HepG2 (cell line): ENCODE measurements at regions not wholly inside any gene's neighbourhood (a gene's known extent, or its start where the extent isn't known, plus 50 kb on each side); places are given as distances from the start of the nearest gene placed in this dataset.

ENCODE experiments used
- ATAC-seq: fragments of 200-7000 bp; cut with Tn5 transposase; 3 replicates; pipeline ENCODE4 v1.9.1; 2020; ENCODE audit warnings: mild to moderate bottlenecking, moderate library complexity
- BruUV-seq: library from RNA; stranded (reverse); fragments of 400-500 nt; replicated peaks from 2 replicates; lab custom pipeline; 2021; lab: Mats Ljungman, UMichigan
- CTCF ChIA-PET: fragments of 300-600 bp; formaldehyde crosslinking; extraction: SDS; loops from one replicate; lab custom pipeline; 2021; ENCODE audit warnings: low total read pairs, inconsistent platforms, low intra/inter-chr PET ratio; lab: Yijun Ruan, JAX
- POLR2A ChIA-PET: fragments of 350-600 bp; sonication (Branson Sonifier 250); formaldehyde crosslinking; loops from one replicate; lab custom pipeline; 2020; ENCODE audit warnings: antibody characterized with exemption, inconsistent platforms; lab: Yijun Ruan, JAX
- DNase-seq: peaks from one replicate; pipeline ENCODE4 v3.0.0-alpha.2; 2015; ENCODE audit warnings: low spot score
- FAIRE-seq: peaks from 3 replicates; lab custom pipeline; 2011; peaks lifted over from hg19 to GRCh38; lab: Jason Lieb, UNC
- H2AFZ ChIP-seq: one replicate; pipeline ENCODE4 v1.6.1; 2011; ENCODE audit warnings: low read length, inconsistent platforms
- H3K27ac ChIP-seq: fragments of 300-600 bp; 3 replicates; pipeline ENCODE4 v1.8.0; 2011; ENCODE audit warnings: mixed run types, mild to moderate bottlenecking, mixed read lengths, low read length, inconsistent platforms; ENCODE audit not compliant: insufficient read depth; ENCODE audit errors: extremely low read length
- H3K27me3 ChIP-seq, 2 experiments: fragments of 200-600 bp in 1 of 2; 2 replicates in 1 of 2; 3 replicates in 1 of 2; pipeline versions ENCODE4 v1.6.0 to v1.8.0; 2011; ENCODE audit warnings: low read length in 2 of 2, mild to moderate bottlenecking in 2 of 2, moderate library complexity in 2 of 2, inconsistent platforms in 1 of 2; ENCODE audit not compliant: insufficient read depth in 2 of 2, control insufficient read depth in 1 of 2
- H3K36me3 ChIP-seq, 2 experiments: fragments of 200-600 bp in 1 of 2; replicated peaks in 1 of 2; 2 replicates in 1 of 2; 3 replicates in 1 of 2; pipeline versions ENCODE4 v1.5.1 to v1.8.0; 2011; ENCODE audit warnings: low read length in 2 of 2, inconsistent platforms in 1 of 2; ENCODE audit not compliant: insufficient read depth in 2 of 2, control insufficient read depth in 1 of 2
- H3K4me1 ChIP-seq: 2 replicates; pipeline ENCODE4 v1.5.1; 2012; ENCODE audit warnings: low read length, inconsistent platforms; ENCODE audit not compliant: insufficient read depth
- H3K4me2 ChIP-seq: 2 replicates; pipeline ENCODE4 v1.6.0; 2011; ENCODE audit warnings: low read depth, low read length, inconsistent platforms
- H3K4me3 ChIP-seq, 3 experiments: fragments of 200-600 bp in 1 of 3; sonication (generic), shearing (Covaris generic) in 1 of 3; replicated peaks in 1 of 3; 2 replicates each; pipeline ENCODE4 v1.5.1; 2011 to 2016; ENCODE audit warnings: low read length in 3 of 3, inconsistent platforms in 2 of 3, low read depth in 2 of 3, mild to moderate bottlenecking in 2 of 3, control low read depth in 1 of 3, mixed read lengths in 1 of 3; ENCODE audit not compliant: insufficient read depth in 1 of 3
- H3K79me2 ChIP-seq: one replicate; pipeline ENCODE4 v1.6.1; 2011; ENCODE audit warnings: low read length, inconsistent platforms; ENCODE audit not compliant: insufficient read depth
- H3K9ac ChIP-seq: 2 replicates; pipeline ENCODE4 v1.6.0; 2011; ENCODE audit warnings: mild to moderate bottlenecking, low read depth, low read length, inconsistent platforms; ENCODE audit not compliant: insufficient read depth
- H3K9me3 ChIP-seq: 2 replicates; pipeline ENCODE4 v1.5.1; 2012; ENCODE audit warnings: mild to moderate bottlenecking, low read length
- H4K20me1 ChIP-seq: 2 replicates; pipeline ENCODE4 v1.6.0; 2011; ENCODE audit warnings: inconsistent platforms, mild to moderate bottlenecking, low read length, moderate library complexity; ENCODE audit not compliant: insufficient read depth
- BCL3 ChIP-seq: sonication (generic); formaldehyde crosslinking; IDR thresholded peaks from 2 replicates; pipeline ENCODE4 v1.5.1; 2020; ENCODE audit warnings: mild to moderate bottlenecking, missing genetic modification reagents, moderate library complexity
- FOXK1 ChIP-seq: sonication (generic); formaldehyde crosslinking; IDR thresholded peaks from 2 replicates; pipeline ENCODE4 v1.4.0; 2020; ENCODE audit warnings: low read depth, missing genetic modification reagents, borderline replicate concordance
- KDM1A ChIP-seq: IDR thresholded peaks from 2 replicates; pipeline ENCODE4 v1.6.1; 2016; ENCODE audit warnings: missing compliant biosample characterization
- NCOR1 ChIP-seq: fragments of 200-600 bp; sonication (generic); IDR thresholded peaks from 2 replicates; pipeline ENCODE4 v1.7.0; 2017; ENCODE audit warnings: antibody characterized with exemption, low read length, borderline replicate concordance
- RELA ChIP-seq: sonication (generic); formaldehyde crosslinking; IDR thresholded peaks from 2 replicates; pipeline ENCODE4 v1.4.0; 2020; ENCODE audit warnings: missing genetic modification reagents
- WGBS: methylation state at CpG from one replicate; pipeline ENCODE4 v1.1.6; 2017; ENCODE audit warnings: low lambda C conversion rate; 5-methylcytosine and 5-hydroxymethylcytosine counted together
- in situ Hi-C: cut with HindIII; loops from 2 replicates; pipeline ENCODE4 v1.10.0; 2017; ENCODE audit warnings: low pct_unique_long_range_greater_than_20kb; ENCODE audit not compliant: extremely low pct_ligation_motif_present
- intact Hi-C: fragments of 100-400 bp; cut with micrococcal nuclease; formaldehyde crosslinking; loops from one replicate; pipeline ENCODE4 v1.10.0; 2022; ENCODE audit not compliant: unreplicated experiment
- TF ChIP-seq, protein P1 (sequence below): IDR thresholded peaks from 2 replicates; pipeline ENCODE4 v1.6.1; 2016; ENCODE audit warnings: low read depth, missing genetic modification reagents, missing compliant biosample characterization

DNA sequence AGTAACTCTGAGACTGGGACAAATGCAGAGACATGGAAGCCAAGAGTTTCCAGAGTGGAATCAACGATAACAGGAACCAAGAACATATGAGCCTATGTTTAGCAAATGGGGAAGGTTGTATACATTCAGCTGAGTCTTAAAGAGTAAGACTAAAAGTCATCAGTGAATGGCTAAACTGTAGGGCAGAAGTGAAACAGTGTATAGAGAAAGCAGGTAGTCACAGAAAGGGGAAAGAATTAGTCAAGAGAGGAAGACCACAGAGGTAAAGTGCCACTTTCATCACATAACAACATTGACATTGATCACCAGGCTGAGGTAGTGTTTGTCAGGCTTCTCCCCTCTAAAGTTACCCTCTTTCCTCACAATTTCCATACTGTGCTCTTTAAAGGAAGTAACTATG lies 306.5 kb upstream of the SPTLC3 start:
- no peak overlapping the region for H3K4me3 ChIP-seq
- in situ Hi-C loops (no loop called here), intact Hi-C loops (no loop called here)
- DNase-seq (no peak), ATAC-seq (no peak), FAIRE-seq (no peak)
- H4K20me1 ChIP-seq = no peaks in the 10 kb centered on the region
- H3K79me2 ChIP-seq = no peaks in the 10 kb centered on the region
- no peak overlapping the region for H2AFZ ChIP-seq
- H3K27me3 ChIP-seq = no peaks in the 10 kb centered on the region
- ChIA-PET POLR2A (no interaction called here), CTCF (no interaction called here)
- no peak overlapping the region for H3K9ac ChIP-seq
- TF ChIP-seq RELA = no peak
- no peak for TF ChIP-seq NCOR1
- TF ChIP-seq FOXK1 (CRISPR knock-in tag) = no peak
- no peak for TF ChIP-seq KDM1A
- no peak for TF ChIP-seq BCL3 (CRISPR knock-in tag)
- TF ChIP-seq, protein P1, sequence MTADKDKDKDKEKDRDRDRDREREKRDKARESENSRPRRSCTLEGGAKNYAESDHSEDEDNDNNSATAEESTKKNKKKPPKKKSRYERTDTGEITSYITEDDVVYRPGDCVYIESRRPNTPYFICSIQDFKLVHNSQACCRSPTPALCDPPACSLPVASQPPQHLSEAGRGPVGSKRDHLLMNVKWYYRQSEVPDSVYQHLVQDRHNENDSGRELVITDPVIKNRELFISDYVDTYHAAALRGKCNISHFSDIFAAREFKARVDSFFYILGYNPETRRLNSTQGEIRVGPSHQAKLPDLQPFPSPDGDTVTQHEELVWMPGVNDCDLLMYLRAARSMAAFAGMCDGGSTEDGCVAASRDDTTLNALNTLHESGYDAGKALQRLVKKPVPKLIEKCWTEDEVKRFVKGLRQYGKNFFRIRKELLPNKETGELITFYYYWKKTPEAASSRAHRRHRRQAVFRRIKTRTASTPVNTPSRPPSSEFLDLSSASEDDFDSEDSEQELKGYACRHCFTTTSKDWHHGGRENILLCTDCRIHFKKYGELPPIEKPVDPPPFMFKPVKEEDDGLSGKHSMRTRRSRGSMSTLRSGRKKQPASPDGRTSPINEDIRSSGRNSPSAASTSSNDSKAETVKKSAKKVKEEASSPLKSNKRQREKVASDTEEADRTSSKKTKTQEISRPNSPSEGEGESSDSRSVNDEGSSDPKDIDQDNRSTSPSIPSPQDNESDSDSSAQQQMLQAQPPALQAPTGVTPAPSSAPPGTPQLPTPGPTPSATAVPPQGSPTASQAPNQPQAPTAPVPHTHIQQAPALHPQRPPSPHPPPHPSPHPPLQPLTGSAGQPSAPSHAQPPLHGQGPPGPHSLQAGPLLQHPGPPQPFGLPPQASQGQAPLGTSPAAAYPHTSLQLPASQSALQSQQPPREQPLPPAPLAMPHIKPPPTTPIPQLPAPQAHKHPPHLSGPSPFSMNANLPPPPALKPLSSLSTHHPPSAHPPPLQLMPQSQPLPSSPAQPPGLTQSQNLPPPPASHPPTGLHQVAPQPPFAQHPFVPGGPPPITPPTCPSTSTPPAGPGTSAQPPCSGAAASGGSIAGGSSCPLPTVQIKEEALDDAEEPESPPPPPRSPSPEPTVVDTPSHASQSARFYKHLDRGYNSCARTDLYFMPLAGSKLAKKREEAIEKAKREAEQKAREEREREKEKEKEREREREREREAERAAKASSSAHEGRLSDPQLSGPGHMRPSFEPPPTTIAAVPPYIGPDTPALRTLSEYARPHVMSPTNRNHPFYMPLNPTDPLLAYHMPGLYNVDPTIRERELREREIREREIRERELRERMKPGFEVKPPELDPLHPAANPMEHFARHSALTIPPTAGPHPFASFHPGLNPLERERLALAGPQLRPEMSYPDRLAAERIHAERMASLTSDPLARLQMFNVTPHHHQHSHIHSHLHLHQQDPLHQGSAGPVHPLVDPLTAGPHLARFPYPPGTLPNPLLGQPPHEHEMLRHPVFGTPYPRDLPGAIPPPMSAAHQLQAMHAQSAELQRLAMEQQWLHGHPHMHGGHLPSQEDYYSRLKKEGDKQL (CRISPR knock-in tag) = no peak
- no peaks in the 10 kb centered on the region for H3K4me1 ChIP-seq
- WGBS = 0% methylated on average over 1 of the region's 1 CpG
- no peak overlapping the region for H3K4me2 ChIP-seq
- no peak overlapping the region for H3K27ac ChIP-seq
- H3K36me3 ChIP-seq = no peaks in the 10 kb centered on the region
- no TSS peak for BruUV-seq
- no peaks in the 10 kb centered on the region for H3K9me3 ChIP-seq
